Naive thymus-derived CD4-positive, alpha-beta T cell (primary cell): ENCODE measurements at regions not wholly inside any gene's neighbourhood (a gene's known extent, or its start where the extent isn't known, plus 50 kb on each side); places are given as distances from the start of the nearest gene placed in this dataset.

ENCODE experiments used
- ATAC-seq: fragments of 150-1000 bp; cut with Tn5 transposase; 2 replicates; pipeline ENCODE4 v1.10.0; 2021; ENCODE audit warnings: mild to moderate bottlenecking, moderate library complexity
- CTCF ChIA-PET: fragments of 350-600 bp; sonication (Branson Sonifier 250); formaldehyde crosslinking; loops from one replicate; lab custom pipeline; 2021; ENCODE audit warnings: antibody characterized with exemption; lab: Charles Lee
- POLR2A ChIA-PET: fragments of 350-600 bp; sonication (Branson Sonifier 250); formaldehyde crosslinking; loops from one replicate; lab custom pipeline; 2021; ENCODE audit warnings: antibody characterized with exemption, inconsistent platforms; lab: Charles Lee
- DNase-seq, 9 donors: peaks; one replicate each; pipeline versions ENCODE4 v3.0.0 to v3.0.0-alpha.2; 2020 to 2022; ENCODE audit warnings: mixed read lengths in 1 of 9
- H3K27ac ChIP-seq: one replicate; pipeline ENCODE4 v1.7.0; 2013; ENCODE audit warnings: mild to moderate bottlenecking, low read depth, low read length, moderate library complexity
- H3K27me3 ChIP-seq, 2 donors: one replicate each; pipeline ENCODE4 v1.7.0; 2013; ENCODE audit warnings: low read length in 2 of 2, mild to moderate bottlenecking in 2 of 2, moderate library complexity in 2 of 2; ENCODE audit not compliant: control insufficient read depth in 2 of 2, insufficient read depth in 2 of 2
- H3K36me3 ChIP-seq, 3 experiments: 1 replicate in 2 of 3; 2 replicates in 1 of 3; pipeline ENCODE4 v1.7.0; 2013; ENCODE audit warnings: low read length in 3 of 3, mild to moderate bottlenecking in 3 of 3, moderate library complexity in 1 of 3; ENCODE audit not compliant: insufficient read depth in 3 of 3, control insufficient read depth in 2 of 3
- H3K4me1 ChIP-seq, 2 donors: one replicate each; pipeline ENCODE4 v1.7.0; 2013; ENCODE audit warnings: low read length in 2 of 2, mild to moderate bottlenecking in 2 of 2, moderate library complexity in 1 of 2; ENCODE audit not compliant: control insufficient read depth in 2 of 2, insufficient read depth in 2 of 2
- H3K4me3 ChIP-seq: 2 replicates; pipeline ENCODE4 v1.7.0; 2013; ENCODE audit warnings: mild to moderate bottlenecking, low read length
- H3K9me3 ChIP-seq, 3 experiments: 1 replicate in 2 of 3; 2 replicates in 1 of 3; pipeline ENCODE4 v1.7.0; 2013; ENCODE audit warnings: low read length in 3 of 3; ENCODE audit not compliant: control insufficient read depth in 2 of 3
- H3K27ac Mint-ChIP-seq, 9 donors: one replicate each; pipeline ENCODE4 v1.8.0; 2020 to 2022; ENCODE audit warnings: mixed read lengths in 9 of 9, mild to moderate bottlenecking in 8 of 9, moderate library complexity in 5 of 9, inconsistent platforms in 2 of 9
- H3K27me3 Mint-ChIP-seq, 5 donors: one replicate each; pipeline ENCODE4 v1.8.0; 2021 to 2022; ENCODE audit warnings: mixed read lengths in 5 of 5, mild to moderate bottlenecking in 1 of 5
- H3K36me3 Mint-ChIP-seq, 5 donors: one replicate each; pipeline ENCODE4 v1.8.0; 2020 to 2022; ENCODE audit warnings: mixed read lengths in 5 of 5, mild to moderate bottlenecking in 3 of 5, inconsistent platforms in 1 of 5
- H3K4me1 Mint-ChIP-seq, 7 donors: one replicate each; pipeline ENCODE4 v1.8.0; 2020 to 2022; ENCODE audit warnings: mixed read lengths in 7 of 7, mild to moderate bottlenecking in 3 of 7, inconsistent platforms in 1 of 7
- H3K4me3 Mint-ChIP-seq, 10 donors: one replicate each; pipeline ENCODE4 v1.8.0; 2020 to 2022; ENCODE audit warnings: mild to moderate bottlenecking in 10 of 10, mixed read lengths in 10 of 10, moderate library complexity in 6 of 10, inconsistent platforms in 2 of 10
- H3K9me3 Mint-ChIP-seq, 11 donors: one replicate each; pipeline ENCODE4 v1.8.0; 2020 to 2022; ENCODE audit warnings: mixed read lengths in 11 of 11, mild to moderate bottlenecking in 4 of 11, inconsistent platforms in 1 of 11, moderate library complexity in 1 of 11
- intact Hi-C, 2 donors: fragments of 100-400 bp; cut with micrococcal nuclease; formaldehyde crosslinking; loops; one replicate each; pipeline ENCODE4 v1.15.1; 2023

DNA sequence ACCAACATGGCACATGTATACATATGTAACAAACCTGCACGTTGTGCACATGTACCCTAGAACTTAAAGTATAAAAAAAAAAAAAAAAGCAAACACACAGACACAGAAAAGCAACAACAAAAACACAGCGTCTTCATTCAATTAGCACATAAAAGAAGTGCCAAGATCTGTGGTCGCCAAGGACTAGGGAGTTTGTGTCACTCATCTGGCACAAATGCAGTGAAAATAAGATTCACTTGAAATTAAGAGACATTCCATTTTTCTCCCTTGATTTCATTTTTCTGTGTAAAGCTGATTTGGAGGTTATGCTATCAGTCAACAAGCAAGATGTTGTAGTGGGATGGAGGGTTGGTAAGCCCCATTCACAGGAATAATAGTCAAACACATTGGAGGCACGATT lies 115.3 kb downstream of the FAT4 start:
- DNase-seq (no peak), ATAC-seq (no peak)
- Histone ChIP-seq H3K4me3 (no peak overlapping the region), H3K9me3 (no peaks in the 10 kb centered on the region), H3K4me1 (no peaks in the 10 kb centered on the region), H3K36me3 (no peaks in the 10 kb centered on the region), H3K27me3 (no peaks in the 10 kb centered on the region), H3K27ac (no peak overlapping the region)
- Mint-ChIP-seq H3K27me3 (no peaks in the 10 kb centered on the region), H3K27ac (no peak overlapping the region), H3K36me3 (no peaks in the 10 kb centered on the region), H3K9me3 (peaks cover 0 to 4% (median 0%) of the 10 kb centered on the region in 11 donors), H3K4me3 (no peak overlapping the region), H3K4me1 (peaks cover 0 to 1% (median 0%) of the 10 kb centered on the region in 7 donors)
- intact Hi-C loops: no loop called here
- ChIA-PET POLR2A (no interaction called here), CTCF (no interaction called here)

GRCh38 chr4:125432078-125432477 lies 117.3 kb downstream of the FAT4 start:
- Mint-ChIP-seq H3K36me3 (no peaks in the 10 kb centered on the region), H3K27me3 (no peaks in the 10 kb centered on the region), H3K27ac (no peak overlapping the region), H3K4me1 (peaks cover 0 to 1% (median 0%) of the 10 kb centered on the region in 7 donors), H3K4me3 (no peak overlapping the region), H3K9me3 (peaks cover 0 to 5% (median 0%) of the 10 kb centered on the region in 11 donors)
- no peak for ATAC-seq
- POLR2A ChIA-PET: no interaction called here
- Histone ChIP-seq H3K36me3 (no peaks in the 10 kb centered on the region), H3K27me3 (no peaks in the 10 kb centered on the region), H3K4me3 (no peak overlapping the region), H3K27ac (no peak overlapping the region), H3K9me3 (no peaks in the 10 kb centered on the region), H3K4me1 (no peaks in the 10 kb centered on the region)
- intact Hi-C loops: no loop called here
- CTCF ChIA-PET: no interaction called here
- DNase-seq: no peak

GRCh38 chr4:125433453-125433852 lies 118.7 kb downstream of the FAT4 start:
- H3K36me3 Mint-ChIP-seq: no peaks in the 10 kb centered on the region
- POLR2A ChIA-PET: no interaction called here
- no peak overlapping the region for H3K27ac ChIP-seq
- peaks cover 0 to 1% (median 0%) of the 10 kb centered on the region in 7 donors for H3K4me1 Mint-ChIP-seq
- H3K27me3 ChIP-seq: no peaks in the 10 kb centered on the region
- ATAC-seq (no peak), DNase-seq (no peak)
- no peaks in the 10 kb centered on the region for H3K36me3 ChIP-seq
- intact Hi-C loops: no loop called here
- H3K9me3 Mint-ChIP-seq: peaks cover 0 to 5% (median 0%) of the 10 kb centered on the region in 11 donors
- H3K4me1 ChIP-seq: no peaks in the 10 kb centered on the region
- H3K4me3 Mint-ChIP-seq: no peak overlapping the region
- H3K9me3 ChIP-seq: no peaks in the 10 kb centered on the region
- no peak overlapping the region for H3K4me3 ChIP-seq
- no peak overlapping the region for H3K27ac Mint-ChIP-seq
- H3K27me3 Mint-ChIP-seq: no peaks in the 10 kb centered on the region
- CTCF ChIA-PET: no interaction called here

- Mint-ChIP-seq H3K4me1 (peaks cover 0 to 1% (median 0%) of the 10 kb centered on the region in 7 donors), H3K27ac (no peak overlapping the region), H3K9me3 (peaks cover 0 to 5% (median 0%) of the 10 kb centered on the region in 11 donors), H3K36me3 (no peaks in the 10 kb centered on the region), H3K27me3 (no peaks in the 10 kb centered on the region), H3K4me3 (no peak overlapping the region)
- ATAC-seq (no peak), DNase-seq (no peak)
- CTCF ChIA-PET: no interaction called here
- intact Hi-C loops: no loop called here
- H3K4me3 ChIP-seq: no peak overlapping the region
- H3K9me3 ChIP-seq: no peaks in the 10 kb centered on the region
- no peak overlapping the region for H3K27ac ChIP-seq
- POLR2A ChIA-PET: no interaction called here
- H3K27me3 ChIP-seq: no peaks in the 10 kb centered on the region
- no peaks in the 10 kb centered on the region for H3K36me3 ChIP-seq
- H3K4me1 ChIP-seq: no peaks in the 10 kb centered on the region
These were observed 119.4 kb downstream of the FAT4 start for GRCh38 chr4:125434136-125434535.

GRCh38 chr4:125440814-125441213 lies 126.1 kb downstream of the FAT4 start:
- ATAC-seq: no peak
- H3K36me3 ChIP-seq: no peaks in the 10 kb centered on the region
- H3K9me3 Mint-ChIP-seq: peaks cover 0 to 9% (median 0%) of the 10 kb centered on the region in 11 donors

DNA sequence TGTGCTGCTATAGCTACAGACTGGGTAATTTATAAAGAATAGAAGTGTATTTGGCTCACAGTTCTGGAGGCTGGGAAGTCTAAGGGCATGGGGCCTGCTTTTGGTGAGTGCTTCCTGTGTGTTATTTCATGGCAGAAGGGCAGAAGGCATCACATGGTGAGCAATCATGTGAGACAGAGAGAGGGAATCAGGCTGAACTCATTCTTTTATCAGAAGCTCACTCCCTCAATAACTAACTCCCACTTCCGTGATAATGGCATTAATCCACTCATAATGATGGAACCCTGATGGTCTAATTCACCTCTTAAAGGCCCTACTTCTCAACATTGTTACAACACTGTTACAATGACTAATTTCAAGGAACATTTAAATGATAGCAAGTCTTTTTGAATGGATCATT lies 129.4 kb downstream of the FAT4 start:
- DNase-seq: no peak
- intact Hi-C loops: no loop called here
- Histone ChIP-seq H3K4me1 (no peaks in the 10 kb centered on the region), H3K9me3 (no peaks in the 10 kb centered on the region), H3K36me3 (no peaks in the 10 kb centered on the region), H3K27ac (no peak overlapping the region), H3K4me3 (no peak overlapping the region), H3K27me3 (no peaks in the 10 kb centered on the region)
- H3K27ac Mint-ChIP-seq: no peak overlapping the region
- no peaks in the 10 kb centered on the region for H3K36me3 Mint-ChIP-seq
- ChIA-PET POLR2A (no interaction called here), CTCF (no interaction called here)
- no peak overlapping the region for H3K4me3 Mint-ChIP-seq
- no peak for ATAC-seq
- no peaks in the 10 kb centered on the region for H3K4me1 Mint-ChIP-seq
- no peaks in the 10 kb centered on the region for H3K27me3 Mint-ChIP-seq
- H3K9me3 Mint-ChIP-seq: peaks cover 0 to 16% (median 2%) of the 10 kb centered on the region in 11 donors

More at GRCh38 chr4:125440814-125441213, 126.1 kb downstream of the FAT4 start:
- Histone ChIP-seq H3K4me3 (no peak overlapping the region), H3K27me3 (no peaks in the 10 kb centered on the region), H3K4me1 (no peaks in the 10 kb centered on the region), H3K27ac (no peak overlapping the region), H3K9me3 (no peaks in the 10 kb centered on the region)
- no peak overlapping the region for H3K4me3 Mint-ChIP-seq
- H3K27me3 Mint-ChIP-seq: no peaks in the 10 kb centered on the region
- no peaks in the 10 kb centered on the region for H3K4me1 Mint-ChIP-seq
- CTCF ChIA-PET: no interaction called here
- no peaks in the 10 kb centered on the region for H3K36me3 Mint-ChIP-seq
- DNase-seq: no peak
- H3K27ac Mint-ChIP-seq: no peak overlapping the region
- POLR2A ChIA-PET: no interaction called here
- intact Hi-C loops: no loop called here

DNA sequence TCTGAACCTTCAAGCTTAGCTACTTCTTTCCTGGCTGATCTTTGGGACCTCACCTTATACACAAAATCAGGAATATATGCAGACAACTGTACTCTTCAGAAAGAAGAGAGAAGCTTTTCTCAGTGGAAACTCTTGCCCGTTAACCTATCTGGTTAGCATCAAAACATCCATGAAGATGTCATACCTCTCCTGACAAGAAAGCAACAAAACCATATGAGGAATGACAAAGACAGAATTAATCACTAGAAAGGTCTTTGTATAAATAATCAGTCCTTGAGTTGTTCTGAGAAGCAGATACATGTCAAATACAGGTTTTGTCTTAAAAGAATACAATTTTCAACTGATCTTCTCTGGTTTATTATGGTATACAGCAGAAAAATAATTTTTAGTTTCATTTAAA lies 130.8 kb downstream of the FAT4 start:
- Mint-ChIP-seq H3K4me3 (no peak overlapping the region), H3K9me3 (peaks cover 0 to 9% (median 0%) of the 10 kb centered on the region in 11 donors), H3K36me3 (no peaks in the 10 kb centered on the region), H3K27ac (no peak overlapping the region), H3K4me1 (no peaks in the 10 kb centered on the region), H3K27me3 (no peaks in the 10 kb centered on the region)
- Histone ChIP-seq H3K27me3 (no peaks in the 10 kb centered on the region), H3K27ac (no peak overlapping the region), H3K4me1 (no peaks in the 10 kb centered on the region), H3K9me3 (no peaks in the 10 kb centered on the region), H3K36me3 (no peaks in the 10 kb centered on the region), H3K4me3 (no peak overlapping the region)
- ChIA-PET CTCF (no interaction called here), POLR2A (no interaction called here)
- ATAC-seq (no peak), DNase-seq (no peak)
- intact Hi-C loops: no loop called here
